SK-N-SH (cell line): ENCODE measurements at regions not wholly inside any gene's neighbourhood (a gene's known extent, or its start where the extent isn't known, plus 50 kb on each side); places are given as distances from the start of the nearest gene placed in this dataset.

Experiments
- CTCF ChIA-PET: fragments of 300-600, 350-600 bp; formaldehyde crosslinking; extraction: SDS; loops from one replicate; lab custom pipeline; 2021; lab: Yijun Ruan, JAX
- POLR2A ChIA-PET: fragments of 350-600 bp; sonication (Branson Sonifier 250); formaldehyde crosslinking; extraction: SDS; loops from one replicate; lab custom pipeline; 2020; ENCODE audit warnings: antibody characterized with exemption, inconsistent platforms; lab: Yijun Ruan, JAX
- DNase-seq: peaks from one replicate; pipeline ENCODE4 v3.0.0; 2012
- H2AFZ ChIP-seq: fragments of 200-600 bp; sonication (generic); 2 replicates; pipeline ENCODE4 v1.8.1; 2016; ENCODE audit warnings: antibody characterized with exemption, mild to moderate bottlenecking, low read depth
- H3F3A ChIP-seq: fragments of 200-600 bp; sonication (generic); replicated peaks from 2 replicates; pipeline ENCODE3; 2016; ENCODE audit warnings: antibody characterized with exemption, mild to moderate bottlenecking; ENCODE audit not compliant: insufficient read depth
- H3K27ac ChIP-seq, 2 experiments: fragments of 200-500 bp in 1 of 2; fragments of 200-600 bp in 1 of 2; sonication (Bioruptor generic) in 1 of 2; sonication (generic), shearing (Covaris generic) in 1 of 2; 2 replicates each; pipeline versions ENCODE4 v1.5.1 to v1.6.1; 2014 to 2016; ENCODE audit warnings: low read depth in 2 of 2, inconsistent platforms in 1 of 2, low read length in 1 of 2, mild to moderate bottlenecking in 1 of 2, mixed read lengths in 1 of 2
- H3K27me3 ChIP-seq: fragments of 200-600 bp; sonication (generic), shearing (Covaris generic); 2 replicates; pipeline ENCODE4 v1.6.1; 2016; ENCODE audit warnings: mixed run types; ENCODE audit not compliant: insufficient read depth
- H3K36me3 ChIP-seq, 2 experiments: fragments of 200-500 bp in 1 of 2; fragments of 200-600 bp in 1 of 2; sonication (Bioruptor generic) in 1 of 2; sonication (generic) in 1 of 2; replicated peaks in 1 of 2; 2 replicates each; pipeline versions ENCODE3 to v1.5.1; 2014 to 2016; ENCODE audit warnings: low read length in 1 of 2, mild to moderate bottlenecking in 1 of 2; ENCODE audit not compliant: insufficient read depth in 2 of 2, control insufficient read depth in 1 of 2
- H3K4me1 ChIP-seq, 2 experiments: fragments of 200-500 bp in 1 of 2; fragments of 200-600 bp in 1 of 2; sonication (Bioruptor generic) in 1 of 2; sonication (generic), shearing (Covaris generic) in 1 of 2; 2 replicates each; pipeline versions ENCODE4 v1.5.1 to v1.6.1; 2014 to 2016; ENCODE audit warnings: low read depth in 1 of 2, low read length in 1 of 2, mixed run types in 1 of 2; ENCODE audit not compliant: insufficient read depth in 2 of 2, control insufficient read depth in 1 of 2
- H3K4me2 ChIP-seq: fragments of 200-600 bp; sonication (generic), shearing (Covaris generic); 2 replicates; pipeline ENCODE4 v1.6.1; 2017; ENCODE audit warnings: mixed run types
- H3K4me3 ChIP-seq, 2 experiments: fragments of 200-500 bp in 1 of 2; fragments of 200-600 bp in 1 of 2; sonication (Bioruptor generic) in 1 of 2; sonication (generic), shearing (Covaris generic) in 1 of 2; 2 replicates each; pipeline versions ENCODE4 v1.5.1 to v1.8.1; 2014 to 2016; ENCODE audit warnings: low read depth in 2 of 2, inconsistent platforms in 1 of 2, low read length in 1 of 2, mild to moderate bottlenecking in 1 of 2, mixed read lengths in 1 of 2, moderate library complexity in 1 of 2
- H3K79me2 ChIP-seq: fragments of 200-600 bp; sonication (generic); 2 replicates; pipeline ENCODE4 v1.8.1; 2017; ENCODE audit warnings: mild to moderate bottlenecking; ENCODE audit not compliant: insufficient read depth
- H3K9ac ChIP-seq: fragments of 200-600 bp; sonication (generic); 2 replicates; pipeline ENCODE4 v1.6.1; 2017; ENCODE audit warnings: mixed run types
- H3K9me2 ChIP-seq: fragments of 200-600 bp; sonication (generic); 2 replicates; pipeline ENCODE4 v1.6.1; 2017; ENCODE audit warnings: mixed run types
- H3K9me3 ChIP-seq: fragments of 200-600 bp; sonication (generic); 2 replicates; pipeline ENCODE4 v1.6.1; 2017; ENCODE audit warnings: mixed run types, mild to moderate bottlenecking, moderate library complexity
- H4K20me1 ChIP-seq: fragments of 200-600 bp; sonication (generic); 2 replicates; pipeline ENCODE4 v1.6.1; 2017; ENCODE audit warnings: mild to moderate bottlenecking, mixed run types; ENCODE audit not compliant: insufficient read depth
- ELF1 ChIP-seq: IDR thresholded peaks from 2 replicates; pipeline ENCODE4 v1.4.0; 2012
- FOSL2 ChIP-seq: IDR thresholded peaks from 2 replicates; pipeline ENCODE4 v1.4.0; 2012; ENCODE audit warnings: low read depth, mild to moderate bottlenecking, moderate library complexity, borderline replicate concordance
- FOXJ3 ChIP-seq: sonication (generic); formaldehyde crosslinking; IDR thresholded peaks from 2 replicates; pipeline ENCODE4 v1.5.1; 2020; ENCODE audit warnings: mild to moderate bottlenecking, missing genetic modification reagents
- GATA2 ChIP-seq: sonication (generic); formaldehyde crosslinking; IDR thresholded peaks from 2 replicates; pipeline ENCODE4 v1.5.0; 2020; ENCODE audit warnings: mild to moderate bottlenecking, missing genetic modification reagents
- JUND ChIP-seq: IDR thresholded peaks from 2 replicates; pipeline ENCODE4 v1.4.0; 2012
- MEF2A ChIP-seq: IDR thresholded peaks from 2 replicates; pipeline ENCODE4 v1.4.0; 2012; ENCODE audit warnings: low read depth, borderline replicate concordance
- MXI1 ChIP-seq: IDR thresholded peaks from 2 replicates; pipeline ENCODE4 v1.6.1; 2012; ENCODE audit warnings: mild to moderate bottlenecking, low read depth, low read length, improper control_type of control experiment
- NFIC ChIP-seq: IDR thresholded peaks from 2 replicates; pipeline ENCODE4 v1.4.0; 2012; ENCODE audit warnings: borderline replicate concordance
- NRF1 ChIP-seq: IDR thresholded peaks from 2 replicates; pipeline ENCODE4 v1.6.1; 2012; ENCODE audit warnings: low read depth, mild to moderate bottlenecking, low read length
- RAD21 ChIP-seq: IDR thresholded peaks from 2 replicates; pipeline ENCODE4 v1.6.1; 2012; ENCODE audit warnings: mild to moderate bottlenecking, low read length
- RXRA ChIP-seq: IDR thresholded peaks from 2 replicates; pipeline ENCODE4 v1.4.0; 2012; ENCODE audit warnings: low read depth, mild to moderate bottlenecking, borderline replicate concordance
- SIN3A ChIP-seq: IDR thresholded peaks from 2 replicates; pipeline ENCODE4 v1.6.1; 2012; ENCODE audit warnings: low read depth, mild to moderate bottlenecking, low read length, moderate library complexity, borderline replicate concordance
- SMC3 ChIP-seq: IDR thresholded peaks from 2 replicates; pipeline ENCODE4 v1.6.1; 2012; ENCODE audit warnings: low read depth, low read length, improper control_type of control experiment
- TAF1 ChIP-seq: IDR thresholded peaks from 2 replicates; pipeline ENCODE4 v1.6.1; 2012; ENCODE audit warnings: low read depth, mild to moderate bottlenecking, low read length, moderate library complexity, borderline replicate concordance
- TCF12 ChIP-seq: IDR thresholded peaks from 2 replicates; pipeline ENCODE4 v1.4.0; 2012
- TEAD4 ChIP-seq: IDR thresholded peaks from 2 replicates; pipeline ENCODE4 v1.4.0; 2012; ENCODE audit warnings: mild to moderate bottlenecking, borderline replicate concordance; ENCODE audit not compliant: insufficient read depth
- YY1 ChIP-seq: IDR thresholded peaks from 2 replicates; pipeline ENCODE4 v1.4.0; 2012; ENCODE audit warnings: low read depth, mild to moderate bottlenecking
- WGBS: methylation state at CpG from one replicate; pipeline ENCODE4 v1.1.6; 2017; ENCODE audit warnings: low lambda C conversion rate; 5-methylcytosine and 5-hydroxymethylcytosine counted together
- TF ChIP-seq, protein P1 (sequence below): IDR thresholded peaks from 2 replicates; pipeline ENCODE4 v1.6.1; 2012; ENCODE audit warnings: mild to moderate bottlenecking, low read depth, low read length, moderate library complexity
- TF ChIP-seq, protein P2 (sequence below): IDR thresholded peaks from 2 replicates; pipeline ENCODE4 v1.4.0; 2012; ENCODE audit warnings: low read depth
- TF ChIP-seq, protein P3 (sequence below): fragments of 150-350 bp; IDR thresholded peaks from 2 replicates; pipeline ENCODE4 v1.6.1; 2016; ENCODE audit warnings: mild to moderate bottlenecking, low read depth, low read length
- TF ChIP-seq, protein P4 (sequence below): IDR thresholded peaks from 2 replicates; pipeline ENCODE4 v1.4.0; 2012; ENCODE audit warnings: low read depth, borderline replicate concordance

DNA sequence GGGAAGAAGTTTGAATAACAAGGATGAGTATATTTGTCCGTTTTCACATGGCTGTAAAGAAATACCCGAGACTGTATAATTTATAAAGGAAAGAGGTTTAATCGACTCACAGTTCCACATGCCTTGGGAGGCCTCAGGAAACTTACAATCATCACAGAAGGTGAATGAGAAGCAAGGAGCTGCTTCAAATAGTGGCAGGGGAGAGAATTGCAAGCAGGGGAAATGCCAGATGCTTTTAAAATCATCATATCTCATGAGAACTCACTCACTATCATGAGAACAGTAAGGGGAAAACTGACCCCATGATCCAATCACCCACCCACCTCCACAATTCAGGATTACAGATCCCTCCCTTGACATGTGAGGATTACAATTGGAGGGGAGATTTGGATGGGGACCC, 212.8 kb upstream of the CDH8 start:
- H3K9me3 ChIP-seq = no peaks in the 10 kb centered on the region
- H3K4me1 ChIP-seq = peaks cover 0 to 4% of the 10 kb centered on the region in 2 experiments; a peak in 2 of 4 replicates
- no peaks in the 10 kb centered on the region for H3K27me3 ChIP-seq
- TF ChIP-seq SIN3A (no peak), NFIC (no peak), MEF2A (no peak), ELF1 (no peak), MXI1 (no peak), GATA2 (CRISPR knock-in tag) (no peak), RXRA (no peak), YY1 (no peak), TEAD4 (no peak)
- TF ChIP-seq, protein P1, sequence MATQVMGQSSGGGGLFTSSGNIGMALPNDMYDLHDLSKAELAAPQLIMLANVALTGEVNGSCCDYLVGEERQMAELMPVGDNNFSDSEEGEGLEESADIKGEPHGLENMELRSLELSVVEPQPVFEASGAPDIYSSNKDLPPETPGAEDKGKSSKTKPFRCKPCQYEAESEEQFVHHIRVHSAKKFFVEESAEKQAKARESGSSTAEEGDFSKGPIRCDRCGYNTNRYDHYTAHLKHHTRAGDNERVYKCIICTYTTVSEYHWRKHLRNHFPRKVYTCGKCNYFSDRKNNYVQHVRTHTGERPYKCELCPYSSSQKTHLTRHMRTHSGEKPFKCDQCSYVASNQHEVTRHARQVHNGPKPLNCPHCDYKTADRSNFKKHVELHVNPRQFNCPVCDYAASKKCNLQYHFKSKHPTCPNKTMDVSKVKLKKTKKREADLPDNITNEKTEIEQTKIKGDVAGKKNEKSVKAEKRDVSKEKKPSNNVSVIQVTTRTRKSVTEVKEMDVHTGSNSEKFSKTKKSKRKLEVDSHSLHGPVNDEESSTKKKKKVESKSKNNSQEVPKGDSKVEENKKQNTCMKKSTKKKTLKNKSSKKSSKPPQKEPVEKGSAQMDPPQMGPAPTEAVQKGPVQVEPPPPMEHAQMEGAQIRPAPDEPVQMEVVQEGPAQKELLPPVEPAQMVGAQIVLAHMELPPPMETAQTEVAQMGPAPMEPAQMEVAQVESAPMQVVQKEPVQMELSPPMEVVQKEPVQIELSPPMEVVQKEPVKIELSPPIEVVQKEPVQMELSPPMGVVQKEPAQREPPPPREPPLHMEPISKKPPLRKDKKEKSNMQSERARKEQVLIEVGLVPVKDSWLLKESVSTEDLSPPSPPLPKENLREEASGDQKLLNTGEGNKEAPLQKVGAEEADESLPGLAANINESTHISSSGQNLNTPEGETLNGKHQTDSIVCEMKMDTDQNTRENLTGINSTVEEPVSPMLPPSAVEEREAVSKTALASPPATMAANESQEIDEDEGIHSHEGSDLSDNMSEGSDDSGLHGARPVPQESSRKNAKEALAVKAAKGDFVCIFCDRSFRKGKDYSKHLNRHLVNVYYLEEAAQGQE = no peak
- TF ChIP-seq, protein P2, sequence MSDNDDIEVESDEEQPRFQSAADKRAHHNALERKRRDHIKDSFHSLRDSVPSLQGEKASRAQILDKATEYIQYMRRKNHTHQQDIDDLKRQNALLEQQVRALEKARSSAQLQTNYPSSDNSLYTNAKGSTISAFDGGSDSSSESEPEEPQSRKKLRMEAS = no peak
- TF ChIP-seq, protein P3, sequence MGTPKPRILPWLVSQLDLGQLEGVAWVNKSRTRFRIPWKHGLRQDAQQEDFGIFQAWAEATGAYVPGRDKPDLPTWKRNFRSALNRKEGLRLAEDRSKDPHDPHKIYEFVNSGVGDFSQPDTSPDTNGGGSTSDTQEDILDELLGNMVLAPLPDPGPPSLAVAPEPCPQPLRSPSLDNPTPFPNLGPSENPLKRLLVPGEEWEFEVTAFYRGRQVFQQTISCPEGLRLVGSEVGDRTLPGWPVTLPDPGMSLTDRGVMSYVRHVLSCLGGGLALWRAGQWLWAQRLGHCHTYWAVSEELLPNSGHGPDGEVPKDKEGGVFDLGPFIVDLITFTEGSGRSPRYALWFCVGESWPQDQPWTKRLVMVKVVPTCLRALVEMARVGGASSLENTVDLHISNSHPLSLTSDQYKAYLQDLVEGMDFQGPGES = no peak
- no peak for DNase-seq
- H3K9ac ChIP-seq = no peak overlapping the region
- no peak overlapping the region for H3K4me3 ChIP-seq
- H3K27ac ChIP-seq = no peak overlapping the region
- H3K9me2 ChIP-seq = no peaks in the 10 kb centered on the region
- H3K79me2 ChIP-seq = no peaks in the 10 kb centered on the region
- no peak overlapping the region for H3K4me2 ChIP-seq
- ChIA-PET CTCF (no interaction called here), POLR2A (no interaction called here)
- H3F3A ChIP-seq = no peaks in the 10 kb centered on the region
- no peaks in the 10 kb centered on the region for H4K20me1 ChIP-seq
- no peak overlapping the region for H2AFZ ChIP-seq
- no peaks in the 10 kb centered on the region for H3K36me3 ChIP-seq
- WGBS = 53% methylated on average over 3 of the region's 3 CpGs

DNA sequence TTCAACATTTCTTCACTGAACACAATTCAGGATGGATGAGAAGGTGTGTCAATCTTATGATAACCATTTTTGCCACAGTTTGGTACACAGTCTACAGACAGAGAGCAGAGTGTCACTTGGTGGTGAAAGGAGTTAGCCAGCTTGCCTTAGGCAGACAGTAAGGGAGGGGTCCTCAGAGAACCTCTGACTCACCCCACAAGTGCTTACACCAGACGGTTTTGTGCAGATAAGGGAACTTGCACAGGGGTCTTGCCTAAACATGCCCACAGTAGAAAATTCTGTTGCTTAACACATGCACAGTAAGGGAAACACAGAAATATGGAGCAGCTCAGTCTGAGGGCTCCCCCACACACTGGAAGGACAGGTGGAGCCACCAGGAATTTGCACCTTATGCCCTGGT, 204.5 kb upstream of the CDH8 start:
- WGBS = 18% methylated on average over 1 of the region's 1 CpG
- Histone ChIP-seq H3K27ac (no peak overlapping the region), H3K4me1 (no peaks in the 10 kb centered on the region), H3K27me3 (no peaks in the 10 kb centered on the region), H3K9me3 (no peaks in the 10 kb centered on the region), H3K36me3 (no peaks in the 10 kb centered on the region), H3K4me3 (no peak overlapping the region), H3F3A (no peaks in the 10 kb centered on the region), H3K9me2 (no peaks in the 10 kb centered on the region), H3K4me2 (no peak overlapping the region), H4K20me1 (no peaks in the 10 kb centered on the region), H2AFZ (no peak overlapping the region), H3K79me2 (no peaks in the 10 kb centered on the region), H3K9ac (no peak overlapping the region)
- CTCF ChIA-PET = interaction anchor here (1.0 to 1.6 kb wide), 2 partner anchors 15 to 36 kb away, joined by 3 to 4 read pairs; no protein-coding TSS in a partner anchor
- POLR2A ChIA-PET = no interaction called here
- DNase-seq = no peak
- TF ChIP-seq SMC3 (no peak), TAF1 (no peak), JUND (no peak), FOSL2 (no peak), NFIC (no peak), NRF1 (no peak), FOXJ3 (no peak), TCF12 (no peak), MEF2A (no peak), RAD21 (no peak), RXRA (no peak)
- TF ChIP-seq, protein P4, sequence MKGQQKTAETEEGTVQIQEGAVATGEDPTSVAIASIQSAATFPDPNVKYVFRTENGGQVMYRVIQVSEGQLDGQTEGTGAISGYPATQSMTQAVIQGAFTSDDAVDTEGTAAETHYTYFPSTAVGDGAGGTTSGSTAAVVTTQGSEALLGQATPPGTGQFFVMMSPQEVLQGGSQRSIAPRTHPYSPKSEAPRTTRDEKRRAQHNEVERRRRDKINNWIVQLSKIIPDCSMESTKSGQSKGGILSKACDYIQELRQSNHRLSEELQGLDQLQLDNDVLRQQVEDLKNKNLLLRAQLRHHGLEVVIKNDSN = no peak
- TF ChIP-seq, protein P1 = no peak
